B cell (primary cell): ENCODE measurements at regions not wholly inside any gene's neighbourhood (a gene's known extent, or its start where the extent isn't known, plus 50 kb on each side); places are given as distances from the start of the nearest gene placed in this dataset.

Experiments used
- EZH2 ChIP-seq: IDR thresholded peaks from 2 replicates; pipeline ENCODE4 v1.6.1; 2012; ENCODE audit warnings: borderline replicate concordance, low read depth, mild to moderate bottlenecking, moderate library complexity, low read length; ENCODE audit not compliant: insufficient read depth, poor library complexity, severe bottlenecking
- TF ChIP-seq, protein P1 (sequence below): fragments of 200-600 bp; IDR thresholded peaks from one replicate; pipeline ENCODE4 v1.8.0; 2022; ENCODE audit warnings: antibody characterized with exemption, mild to moderate bottlenecking

DNA sequence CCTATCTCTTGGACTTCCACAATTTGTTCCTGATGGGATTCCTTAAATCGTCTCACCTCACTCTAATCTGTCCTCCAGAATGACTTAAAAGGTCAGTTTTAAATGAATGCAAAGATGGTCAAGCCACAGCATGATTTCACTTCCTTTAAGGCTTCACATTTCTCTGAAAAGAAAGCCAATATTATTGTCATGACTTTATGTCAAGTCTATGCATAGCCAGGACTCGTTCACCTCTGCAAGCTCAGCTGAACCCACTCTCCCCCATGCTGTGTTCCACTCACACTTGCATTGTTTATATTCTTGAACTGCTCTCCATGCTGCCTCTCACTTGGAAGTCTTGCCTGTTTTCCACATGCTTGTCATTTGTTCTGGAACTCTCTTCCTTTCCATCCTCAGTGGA, 298.4 kb upstream of the MMADHC start:
- TF ChIP-seq, protein P1, sequence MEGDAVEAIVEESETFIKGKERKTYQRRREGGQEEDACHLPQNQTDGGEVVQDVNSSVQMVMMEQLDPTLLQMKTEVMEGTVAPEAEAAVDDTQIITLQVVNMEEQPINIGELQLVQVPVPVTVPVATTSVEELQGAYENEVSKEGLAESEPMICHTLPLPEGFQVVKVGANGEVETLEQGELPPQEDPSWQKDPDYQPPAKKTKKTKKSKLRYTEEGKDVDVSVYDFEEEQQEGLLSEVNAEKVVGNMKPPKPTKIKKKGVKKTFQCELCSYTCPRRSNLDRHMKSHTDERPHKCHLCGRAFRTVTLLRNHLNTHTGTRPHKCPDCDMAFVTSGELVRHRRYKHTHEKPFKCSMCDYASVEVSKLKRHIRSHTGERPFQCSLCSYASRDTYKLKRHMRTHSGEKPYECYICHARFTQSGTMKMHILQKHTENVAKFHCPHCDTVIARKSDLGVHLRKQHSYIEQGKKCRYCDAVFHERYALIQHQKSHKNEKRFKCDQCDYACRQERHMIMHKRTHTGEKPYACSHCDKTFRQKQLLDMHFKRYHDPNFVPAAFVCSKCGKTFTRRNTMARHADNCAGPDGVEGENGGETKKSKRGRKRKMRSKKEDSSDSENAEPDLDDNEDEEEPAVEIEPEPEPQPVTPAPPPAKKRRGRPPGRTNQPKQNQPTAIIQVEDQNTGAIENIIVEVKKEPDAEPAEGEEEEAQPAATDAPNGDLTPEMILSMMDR: no peak
- TF ChIP-seq EZH2: no peak
